CD14-positive monocyte (primary cell): ENCODE measurements at regions not wholly inside any gene's neighbourhood (a gene's known extent, or its start where the extent isn't known, plus 50 kb on each side); places are given as distances from the start of the nearest gene placed in this dataset.

ENCODE experiments used
- DNase-seq, 3 donors: peaks; one replicate each; pipeline ENCODE4 v3.0.0-alpha.2; 2011 to 2022
- H2AFZ ChIP-seq: 2 replicates; pipeline ENCODE4 v1.6.0; 2012; ENCODE audit warnings: mild to moderate bottlenecking, low read depth, low read length, inconsistent platforms; ENCODE audit not compliant: insufficient read depth, poor library complexity, severe bottlenecking
- H3K27ac ChIP-seq, 2 donors: 1 replicate in 1 of 2; 2 replicates in 1 of 2; pipeline ENCODE4 v1.5.1; 2012 to 2013; ENCODE audit warnings: low read length in 2 of 2, control low read depth in 1 of 2, inconsistent platforms in 1 of 2, low read depth in 1 of 2, mild to moderate bottlenecking in 1 of 2
- H3K27me3 ChIP-seq, 2 donors: one replicate each; pipeline versions ENCODE4 v1.6.0 to v1.6.1; 2011 to 2013; ENCODE audit warnings: low read length in 2 of 2; ENCODE audit not compliant: control insufficient read depth in 2 of 2, insufficient read depth in 2 of 2
- H3K36me3 ChIP-seq, 2 donors: replicated peaks in 1 of 2; 1 replicate in 1 of 2; 2 replicates in 1 of 2; pipeline versions ENCODE4 v1.5.1 to v1.6.1; 2012 to 2013; ENCODE audit warnings: low read length in 2 of 2, control low read depth in 1 of 2, inconsistent platforms in 1 of 2, mild to moderate bottlenecking in 1 of 2; ENCODE audit not compliant: insufficient read depth in 2 of 2, control insufficient read depth in 1 of 2
- H3K4me1 ChIP-seq, 2 donors: 1 replicate in 1 of 2; 2 replicates in 1 of 2; pipeline versions ENCODE4 v1.5.1 to v1.6.1; 2012 to 2013; ENCODE audit warnings: low read length in 2 of 2, control low read depth in 1 of 2, inconsistent platforms in 1 of 2, mild to moderate bottlenecking in 1 of 2, moderate library complexity in 1 of 2; ENCODE audit not compliant: insufficient read depth in 2 of 2, control insufficient read depth in 1 of 2
- H3K4me2 ChIP-seq: replicated peaks from 2 replicates; pipeline ENCODE3; 2012; ENCODE audit warnings: low read length, moderate library complexity, mild to moderate bottlenecking; ENCODE audit not compliant: poor library complexity, severe bottlenecking; ENCODE audit errors: extremely low read depth
- H3K4me3 ChIP-seq, 3 experiments: fragments of 200-600 bp in 1 of 3; sonication (generic) in 1 of 3; replicated peaks in 1 of 3; 1 replicate in 2 of 3; 2 replicates in 1 of 3; pipeline ENCODE4 v1.5.1; 2011 to 2013; ENCODE audit warnings: low read length in 3 of 3, mild to moderate bottlenecking in 3 of 3, control low read depth in 2 of 3, low read depth in 2 of 3, inconsistent platforms in 1 of 3, moderate library complexity in 1 of 3
- H3K79me2 ChIP-seq: 2 replicates; pipeline ENCODE4 v1.6.0; 2012; ENCODE audit warnings: mild to moderate bottlenecking, control low read depth, inconsistent platforms, low read length, moderate library complexity; ENCODE audit not compliant: insufficient read depth
- H3K9ac ChIP-seq: 2 replicates; pipeline ENCODE4 v1.6.0; 2017; ENCODE audit warnings: low read length, mild to moderate bottlenecking; ENCODE audit not compliant: insufficient read depth, poor library complexity, severe bottlenecking
- H3K9me3 ChIP-seq, 2 donors: replicated peaks in 1 of 2; 1 replicate in 1 of 2; 2 replicates in 1 of 2; pipeline versions ENCODE4 v1.5.1 to v1.6.1; 2012 to 2013; ENCODE audit warnings: low read length in 2 of 2, control low read depth in 1 of 2; ENCODE audit not compliant: control insufficient read depth in 1 of 2, insufficient read depth in 1 of 2
- H4K20me1 ChIP-seq: 2 replicates; pipeline ENCODE4 v1.6.0; 2012; ENCODE audit warnings: mild to moderate bottlenecking, low read length, control low read depth, moderate library complexity; ENCODE audit not compliant: insufficient read depth
- H3K27ac Mint-ChIP-seq, 7 donors: one replicate each; pipeline ENCODE4 v1.8.0; 2020; ENCODE audit warnings: mild to moderate bottlenecking in 7 of 7, mixed read lengths in 7 of 7, moderate library complexity in 6 of 7, inconsistent platforms in 2 of 7
- H3K27me3 Mint-ChIP-seq, 3 donors: one replicate each; pipeline ENCODE4 v1.8.0; 2021 to 2022; ENCODE audit warnings: low read depth in 3 of 3, mild to moderate bottlenecking in 3 of 3, mixed read lengths in 3 of 3, moderate library complexity in 3 of 3, inconsistent platforms in 1 of 3
- H3K36me3 Mint-ChIP-seq, 2 donors: one replicate each; pipeline ENCODE4 v1.8.0; 2020; ENCODE audit warnings: mixed read lengths in 2 of 2, inconsistent platforms in 1 of 2, mild to moderate bottlenecking in 1 of 2
- H3K4me1 Mint-ChIP-seq: one replicate; pipeline ENCODE4 v1.8.0; 2020; ENCODE audit warnings: mild to moderate bottlenecking, mixed read lengths
- H3K4me3 Mint-ChIP-seq, 2 donors: one replicate each; pipeline ENCODE4 v1.8.0; 2020; ENCODE audit warnings: mild to moderate bottlenecking in 2 of 2, mixed read lengths in 2 of 2, moderate library complexity in 1 of 2
- H3K9me3 Mint-ChIP-seq, 7 donors: one replicate each; pipeline ENCODE4 v1.8.0; 2020 to 2022; ENCODE audit warnings: mixed read lengths in 7 of 7, mild to moderate bottlenecking in 6 of 7, moderate library complexity in 6 of 7, inconsistent platforms in 2 of 7
- WGBS: methylation state at CpG from one replicate; pipeline ENCODE4 v1.1.5; 2013; ENCODE audit warnings: missing lambda C conversion rate; ENCODE audit not compliant: insufficient coverage; 5-methylcytosine and 5-hydroxymethylcytosine counted together
- intact Hi-C, 2 donors: fragments of 100-400 bp; cut with micrococcal nuclease; formaldehyde crosslinking; loops; one replicate each; pipeline versions ENCODE4 v1.15.0 to v1.15.1; 2023
- TF ChIP-seq, protein P1 (sequence below): fragments of 200-600 bp; IDR thresholded peaks from one replicate; pipeline ENCODE4 v1.8.0; 2022; ENCODE audit warnings: antibody characterized with exemption, mild to moderate bottlenecking

DNA sequence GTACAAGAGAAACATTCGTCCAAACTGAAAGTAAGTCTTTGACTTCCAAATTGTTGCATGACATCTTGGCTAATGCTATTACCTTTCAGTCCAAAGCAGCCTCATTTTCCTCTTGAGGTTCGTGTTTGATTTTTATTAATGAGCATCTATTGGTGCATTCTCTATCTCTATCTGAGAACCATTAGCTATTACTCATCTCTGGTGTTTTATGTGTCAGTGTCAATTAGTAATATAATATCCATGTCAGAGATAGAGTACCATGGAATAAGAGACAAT lies 388.1 kb upstream of the GOT2 start:
- Histone ChIP-seq H3K36me3 (no peaks in the 10 kb centered on the region), H2AFZ (no peak overlapping the region), H3K9ac (no peak overlapping the region), H3K4me2 (no peak overlapping the region), H3K79me2 (no peaks in the 10 kb centered on the region), H3K4me1 (no peaks in the 10 kb centered on the region), H3K4me3 (no peak overlapping the region), H3K27me3 (no peaks in the 10 kb centered on the region), H4K20me1 (no peaks in the 10 kb centered on the region), H3K27ac (no peak overlapping the region), H3K9me3 (no peaks in the 10 kb centered on the region)
- Mint-ChIP-seq H3K27ac (no peak overlapping the region), H3K4me1 (no peaks in the 10 kb centered on the region), H3K36me3 (no peaks in the 10 kb centered on the region), H3K27me3 (peaks cover 0 to 2% (median 0%) of the 10 kb centered on the region in 3 donors), H3K9me3 (peaks cover 0 to 9% (median 3%) of the 10 kb centered on the region in 7 donors), H3K4me3 (no peak overlapping the region)
- TF ChIP-seq, protein P1, sequence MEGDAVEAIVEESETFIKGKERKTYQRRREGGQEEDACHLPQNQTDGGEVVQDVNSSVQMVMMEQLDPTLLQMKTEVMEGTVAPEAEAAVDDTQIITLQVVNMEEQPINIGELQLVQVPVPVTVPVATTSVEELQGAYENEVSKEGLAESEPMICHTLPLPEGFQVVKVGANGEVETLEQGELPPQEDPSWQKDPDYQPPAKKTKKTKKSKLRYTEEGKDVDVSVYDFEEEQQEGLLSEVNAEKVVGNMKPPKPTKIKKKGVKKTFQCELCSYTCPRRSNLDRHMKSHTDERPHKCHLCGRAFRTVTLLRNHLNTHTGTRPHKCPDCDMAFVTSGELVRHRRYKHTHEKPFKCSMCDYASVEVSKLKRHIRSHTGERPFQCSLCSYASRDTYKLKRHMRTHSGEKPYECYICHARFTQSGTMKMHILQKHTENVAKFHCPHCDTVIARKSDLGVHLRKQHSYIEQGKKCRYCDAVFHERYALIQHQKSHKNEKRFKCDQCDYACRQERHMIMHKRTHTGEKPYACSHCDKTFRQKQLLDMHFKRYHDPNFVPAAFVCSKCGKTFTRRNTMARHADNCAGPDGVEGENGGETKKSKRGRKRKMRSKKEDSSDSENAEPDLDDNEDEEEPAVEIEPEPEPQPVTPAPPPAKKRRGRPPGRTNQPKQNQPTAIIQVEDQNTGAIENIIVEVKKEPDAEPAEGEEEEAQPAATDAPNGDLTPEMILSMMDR = no peak
- WGBS = no CpG with 5 or more reads among the region's 2 CpGs
- intact Hi-C loops = no loop called here
- no peak for DNase-seq

DNA sequence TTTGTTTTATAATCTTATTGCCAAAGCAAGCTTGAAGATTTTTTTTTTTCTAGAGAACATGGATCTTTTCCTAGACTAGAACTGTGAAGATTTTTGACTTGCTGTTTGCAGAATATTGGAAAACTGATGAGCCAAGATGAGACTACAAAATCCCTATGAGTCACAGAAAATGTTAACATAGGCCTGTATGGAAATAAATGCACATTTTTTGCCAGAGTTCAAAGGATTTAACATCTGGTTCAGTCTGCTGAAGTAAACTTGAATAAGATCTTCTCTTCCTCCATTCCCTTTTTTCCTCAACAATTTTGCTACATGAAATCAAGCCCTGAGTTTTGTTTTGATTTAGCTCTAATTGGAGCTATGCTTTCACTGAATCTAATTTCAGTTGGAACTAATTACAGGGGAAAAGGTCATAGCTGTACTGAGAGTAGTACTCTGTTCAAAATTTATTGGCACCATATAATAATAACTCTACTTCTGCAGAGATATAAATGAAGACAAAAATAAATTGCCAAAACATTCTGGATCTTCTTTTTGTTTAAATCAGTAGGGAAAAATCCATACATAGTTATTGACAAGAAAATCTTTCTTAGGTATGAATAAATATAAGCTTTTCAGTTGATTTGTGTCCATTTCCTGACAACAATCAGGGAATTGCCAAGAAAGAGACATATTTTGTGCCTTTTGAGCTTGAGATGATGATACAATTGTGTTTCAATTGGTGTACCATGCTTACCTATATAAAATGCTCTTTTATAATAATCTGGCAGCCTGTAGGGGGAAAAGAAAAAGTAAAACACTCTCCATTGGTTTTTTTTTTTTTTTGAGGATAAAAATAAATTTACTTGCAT lies 387.5 kb upstream of the GOT2 start:
- no peaks in the 10 kb centered on the region for H3K36me3 Mint-ChIP-seq
- Histone ChIP-seq H4K20me1 (no peaks in the 10 kb centered on the region), H3K36me3 (no peaks in the 10 kb centered on the region), H3K9ac (no peak overlapping the region), H2AFZ (no peak overlapping the region), H3K27ac (no peak overlapping the region), H3K4me3 (no peak overlapping the region), H3K79me2 (no peaks in the 10 kb centered on the region), H3K4me1 (no peaks in the 10 kb centered on the region), H3K9me3 (no peaks in the 10 kb centered on the region), H3K27me3 (no peaks in the 10 kb centered on the region), H3K4me2 (no peak overlapping the region)
- H3K4me1 Mint-ChIP-seq = no peaks in the 10 kb centered on the region
- DNase-seq = no peak
- intact Hi-C loops = no loop called here
- TF ChIP-seq, protein P1 = no peak
- no peak overlapping the region for H3K4me3 Mint-ChIP-seq
- no peak overlapping the region for H3K27ac Mint-ChIP-seq
- H3K9me3 Mint-ChIP-seq = peaks cover 0 to 9% (median 3%) of the 10 kb centered on the region in 7 donors
- H3K27me3 Mint-ChIP-seq = peaks cover 0 to 2% (median 0%) of the 10 kb centered on the region in 3 donors
